NCI-H2081 (cell line): ENCODE measurements at regions not wholly inside any gene's neighbourhood (a gene's known extent, or its start where the extent isn't known, plus 50 kb on each side); places are given as distances from the start of the nearest gene placed in this dataset.
"Not testable (repeated sequence)": the region's sequence is repeated elsewhere in the genome, so short reads cannot be mapped to it uniquely, and the experiment has no call there.

Experiments
- DNase-seq, 2 experiments: peaks; one replicate each; lab custom pipeline; 2025; lab: John Stamatoyannopoulos, UW

GRCh38 chr2:17194083-17194482 lies 324.2 kb downstream of the RAD51AP2 start:
- DNase-seq, result no peak

DNA sequence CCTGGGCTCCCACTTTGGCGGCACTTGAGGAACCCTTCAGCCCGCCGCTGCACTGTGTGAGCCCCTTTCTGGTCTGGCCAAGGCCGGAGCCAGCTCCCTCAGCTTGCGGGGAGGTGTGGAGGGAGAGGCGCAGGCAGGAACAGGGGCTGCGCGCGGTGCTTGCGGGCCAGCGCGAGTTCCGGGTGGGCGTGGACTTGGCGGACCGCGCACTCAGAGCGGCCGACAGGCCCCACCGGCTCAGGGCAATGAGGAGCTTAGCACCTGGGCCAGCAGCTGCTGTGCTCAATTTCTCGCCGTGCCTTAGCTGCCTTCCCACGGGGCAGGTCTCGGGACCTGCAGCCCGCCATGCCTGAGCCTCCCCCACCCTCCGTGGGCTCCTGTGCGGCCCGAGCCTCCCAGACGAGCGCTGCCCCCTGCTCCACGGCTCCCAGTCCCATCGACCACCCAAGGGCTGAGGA lies 324.8 kb downstream of the RAD51AP2 start:
- DNase-seq, result not testable (repeated sequence)

DNA sequence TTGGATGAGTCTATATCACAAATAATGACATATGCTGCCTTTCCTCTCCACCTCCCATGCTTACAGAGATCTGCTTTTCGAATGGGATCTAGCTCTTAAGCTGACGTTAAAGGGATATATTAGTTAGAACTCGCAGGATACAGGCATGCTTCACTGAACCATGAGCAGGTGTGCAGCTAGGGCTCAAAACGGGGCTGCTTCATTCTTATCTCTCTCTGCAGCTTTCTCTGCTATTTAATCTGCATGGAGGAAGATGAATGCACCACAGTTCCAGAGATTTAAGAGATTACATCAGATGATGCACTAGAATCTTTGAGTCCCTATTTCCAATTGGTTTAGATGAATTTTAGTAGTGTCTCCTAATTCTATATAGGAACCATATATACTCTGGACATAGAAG lies 327.0 kb downstream of the RAD51AP2 start:
- DNase-seq, result no peak

- DNase-seq, result no peak
Measured at GRCh38 chr2:17190527-17190926, 327.7 kb downstream of the RAD51AP2 start.

DNA sequence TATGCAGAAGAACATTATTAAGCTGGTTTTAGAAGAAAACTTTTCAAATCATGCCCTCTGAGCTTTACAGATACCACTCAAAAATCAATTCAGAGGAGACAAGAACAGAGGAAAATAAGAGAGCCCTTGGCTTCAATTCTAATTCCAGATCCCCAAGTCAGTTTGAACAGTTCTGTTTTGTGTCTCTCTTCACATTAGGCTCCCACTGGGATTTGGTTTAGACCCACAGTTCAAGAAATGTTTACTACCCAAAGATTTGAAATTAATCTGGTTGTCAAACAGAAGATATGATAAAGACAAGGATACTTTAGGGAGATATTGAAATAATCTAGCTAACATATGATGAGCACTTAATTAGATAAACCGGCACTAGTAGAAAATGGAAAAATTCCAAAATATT lies 329.5 kb downstream of the RAD51AP2 start:
- DNase-seq, result no peak

DNA sequence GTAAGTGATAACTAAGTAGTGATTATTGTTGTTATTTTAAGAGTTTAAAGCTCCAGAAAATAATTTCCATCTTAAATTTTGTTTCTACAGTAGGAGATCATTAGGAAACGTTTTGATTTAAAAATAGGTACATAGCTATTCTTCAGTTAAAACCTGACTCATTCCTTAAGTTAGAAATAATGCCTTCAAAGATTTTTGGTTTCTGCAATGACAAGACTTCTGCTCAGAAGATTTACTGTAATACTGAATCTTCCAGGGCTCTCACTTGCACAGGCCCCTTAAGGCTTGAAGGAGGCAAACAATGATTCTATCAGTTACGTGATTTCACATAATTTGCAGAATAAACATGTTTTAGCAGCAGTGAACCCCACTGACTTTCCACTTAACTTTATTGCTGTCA lies 333.7 kb downstream of the RAD51AP2 start:
- DNase-seq, result no peak

- DNase-seq, result no peak
Measured at GRCh38 chr2:17182399-17182798, 335.8 kb downstream of the RAD51AP2 start.

- DNase-seq, result peak; percentile 68 to 84
Measured at GRCh38 chr2:17181051-17181752, 337.0 kb downstream of the RAD51AP2 start.

DNA sequence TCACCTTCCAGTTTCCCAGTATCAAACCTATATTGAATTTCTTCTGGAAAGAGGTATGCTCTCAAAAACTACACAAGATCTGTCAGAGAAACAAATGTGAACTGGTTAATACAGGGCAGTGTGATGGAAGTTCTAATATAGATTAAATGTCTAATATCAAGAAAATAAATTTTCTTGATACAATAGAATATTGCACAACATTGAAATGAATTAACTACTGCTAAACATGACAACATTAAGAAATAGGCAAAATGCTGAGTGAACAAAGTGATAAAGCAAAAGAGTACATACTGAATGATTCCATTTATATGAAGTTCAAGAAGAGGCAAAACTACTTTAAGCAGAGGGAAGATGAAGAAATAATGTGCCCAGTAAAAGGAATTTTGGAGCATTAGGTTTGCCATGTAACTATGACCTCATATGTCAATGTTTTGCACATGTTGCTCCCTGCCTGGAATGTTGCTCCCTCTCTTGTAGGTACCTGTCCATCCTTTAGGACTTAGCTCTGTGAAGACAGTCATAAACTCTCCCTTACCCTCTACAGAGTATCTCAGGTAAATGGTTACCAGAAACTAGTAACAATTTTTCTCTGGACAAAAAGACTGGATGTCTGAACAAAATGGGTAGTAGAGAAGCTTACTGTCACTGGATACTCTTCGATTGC lies 339.0 kb downstream of the RAD51AP2 start:
- no peak for DNase-seq

DNA sequence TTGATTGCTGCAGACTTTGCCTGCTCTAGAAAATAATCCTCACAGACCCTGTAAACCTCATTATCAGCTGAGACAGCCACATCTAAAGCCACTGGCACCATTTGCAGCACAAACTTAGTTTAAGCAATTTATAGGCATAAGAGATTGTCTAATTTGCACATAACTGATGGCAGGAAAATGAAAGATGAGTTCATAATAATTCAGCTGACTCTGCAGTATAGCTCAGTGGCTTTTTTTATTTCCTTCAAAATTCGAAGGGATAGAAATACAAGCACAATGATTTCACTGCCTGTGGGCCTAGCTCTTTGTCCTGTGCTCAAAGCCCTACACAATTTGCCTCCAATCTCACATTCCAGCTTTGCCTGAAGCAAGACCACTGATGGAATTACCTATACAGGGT lies 341.2 kb downstream of the RAD51AP2 start:
- DNase-seq, result no peak

DNA sequence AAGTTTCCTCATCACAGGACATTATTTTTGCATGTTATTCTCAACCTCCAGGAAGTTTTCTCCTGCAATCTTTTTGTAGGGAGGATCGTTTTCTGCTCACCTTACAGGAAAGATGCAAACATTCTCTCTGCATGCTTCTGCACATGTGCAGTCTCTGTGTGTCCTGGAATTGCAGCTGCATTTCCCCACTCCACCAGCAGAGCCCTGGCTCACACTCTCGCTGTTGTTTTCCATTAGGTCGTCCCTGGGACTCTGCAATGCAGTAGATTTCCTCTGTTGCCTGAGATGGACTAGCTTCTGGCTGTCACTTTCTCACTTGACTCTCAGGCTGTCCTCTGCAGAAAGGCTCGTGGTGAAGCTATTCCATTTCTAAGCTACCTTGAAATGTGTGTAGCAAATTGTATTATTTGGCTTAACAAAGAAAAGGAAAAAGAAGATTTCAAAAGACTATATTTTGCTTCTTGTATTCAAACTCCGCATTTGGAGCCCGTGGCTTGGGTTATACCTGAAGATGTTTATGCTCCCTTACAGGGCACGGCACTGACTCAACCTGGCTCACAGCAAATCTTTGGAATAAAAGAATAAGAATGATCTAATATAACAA lies 346.7 kb downstream of the RAD51AP2 start:
- DNase-seq, result peak; percentile 12 to 62

- peak; percentile 86 to 97 for DNase-seq
Measured at GRCh38 chr2:17166506-17166905, 351.7 kb downstream of the RAD51AP2 start.

DNA sequence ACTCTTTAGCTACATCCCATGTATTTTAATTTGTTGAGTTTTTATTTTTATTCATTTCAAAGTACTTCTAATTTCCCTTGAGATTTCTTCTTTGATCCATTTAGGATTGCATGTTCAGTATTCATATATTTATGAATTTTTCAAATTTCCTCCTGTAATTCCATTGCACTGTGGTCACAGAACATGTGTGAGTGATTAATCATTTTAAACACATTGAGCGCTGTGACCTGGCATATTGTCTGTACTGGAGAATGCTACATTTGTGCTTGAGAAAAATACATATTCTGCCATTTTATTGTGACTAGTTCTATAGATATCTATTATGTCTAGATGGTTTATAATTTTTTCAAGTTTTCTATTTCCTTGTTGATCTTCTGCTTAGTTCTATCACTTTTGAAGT lies 353.7 kb downstream of the RAD51AP2 start:
- DNase-seq, result no peak

DNA sequence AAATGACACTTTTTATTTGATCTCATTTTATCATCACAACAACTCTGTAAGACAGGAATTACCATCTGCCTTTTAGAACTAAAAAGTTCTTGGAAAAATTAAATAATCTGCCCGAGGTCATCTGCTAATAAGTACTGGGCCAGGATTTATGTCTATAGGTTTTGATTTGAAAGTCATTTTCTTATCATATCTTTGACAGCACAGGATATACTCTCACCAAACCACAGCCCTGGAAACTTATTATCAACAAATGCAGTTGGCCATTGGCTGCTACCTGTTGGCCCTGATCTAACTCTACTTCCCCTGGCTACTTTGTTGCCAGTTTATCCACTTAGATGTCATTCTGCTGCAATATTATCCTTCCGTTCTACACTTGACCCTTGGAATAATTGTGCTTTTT lies 354.6 kb downstream of the RAD51AP2 start:
- no peak for DNase-seq

DNA sequence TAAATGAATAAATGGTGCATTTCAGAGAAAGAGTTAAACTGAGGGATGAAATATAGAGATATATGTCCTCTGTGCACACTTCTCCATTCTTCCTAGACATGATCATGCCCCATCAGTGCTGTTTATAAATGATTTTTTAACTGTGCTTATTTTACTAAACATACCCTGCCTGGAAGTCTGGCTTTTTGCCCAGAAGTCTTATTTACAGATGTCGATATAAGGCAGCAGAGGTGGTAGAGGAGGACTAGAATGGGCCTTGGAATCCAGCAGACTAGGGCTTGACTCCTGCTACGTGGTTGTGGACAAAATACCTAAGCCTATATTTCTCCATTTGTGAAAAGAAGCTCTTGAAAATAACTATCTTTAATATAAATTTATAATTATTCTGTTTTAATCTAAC lies 355.5 kb downstream of the RAD51AP2 start:
- peak; percentile 82 to 90 for DNase-seq

DNA sequence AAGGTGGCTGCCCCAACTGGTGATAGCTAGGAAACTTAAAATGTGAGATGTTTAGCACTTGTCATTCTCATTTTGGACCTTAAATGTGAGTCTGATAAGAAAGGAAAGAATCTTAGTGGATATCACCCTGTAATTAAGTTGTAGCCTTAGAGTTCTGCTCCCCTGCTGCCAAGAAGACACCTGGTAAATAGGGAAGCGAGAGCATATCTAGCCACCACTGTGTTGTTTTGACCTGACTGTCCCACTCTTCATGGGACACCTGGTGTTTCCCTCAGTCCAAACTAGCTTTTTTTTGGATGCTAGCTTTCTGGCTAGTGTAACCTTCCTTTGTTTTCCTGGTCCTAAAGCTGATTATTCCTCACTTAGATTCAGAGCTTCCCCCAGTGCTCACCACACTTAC lies 357.6 kb downstream of the RAD51AP2 start:
- DNase-seq, result no peak

DNA sequence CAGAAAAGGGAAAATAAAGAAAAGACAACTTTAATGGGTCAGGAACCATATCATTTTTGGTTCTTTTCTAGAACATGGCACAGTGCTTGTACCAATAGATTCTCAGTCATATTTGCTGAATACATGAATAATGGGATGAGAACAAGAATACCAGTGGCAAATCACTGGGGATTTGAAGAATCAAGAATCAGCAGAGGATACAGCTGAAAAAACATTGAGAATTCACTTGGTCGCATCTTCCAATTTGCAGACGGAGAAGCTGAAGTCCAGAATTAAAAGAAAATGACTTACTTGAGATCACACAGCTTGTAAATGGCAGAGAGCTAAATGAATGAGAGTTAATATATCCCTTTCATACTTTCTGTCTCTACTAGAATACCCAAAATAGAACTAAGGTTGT lies 362.2 kb downstream of the RAD51AP2 start:
- no peak for DNase-seq

GRCh38 chr2:17149945-17150344 lies 368.3 kb downstream of the RAD51AP2 start:
- DNase-seq, result no peak

GRCh38 chr2:17148407-17149145 lies 369.7 kb downstream of the RAD51AP2 start:
- peak; percentile 15 to 38 for DNase-seq

DNA sequence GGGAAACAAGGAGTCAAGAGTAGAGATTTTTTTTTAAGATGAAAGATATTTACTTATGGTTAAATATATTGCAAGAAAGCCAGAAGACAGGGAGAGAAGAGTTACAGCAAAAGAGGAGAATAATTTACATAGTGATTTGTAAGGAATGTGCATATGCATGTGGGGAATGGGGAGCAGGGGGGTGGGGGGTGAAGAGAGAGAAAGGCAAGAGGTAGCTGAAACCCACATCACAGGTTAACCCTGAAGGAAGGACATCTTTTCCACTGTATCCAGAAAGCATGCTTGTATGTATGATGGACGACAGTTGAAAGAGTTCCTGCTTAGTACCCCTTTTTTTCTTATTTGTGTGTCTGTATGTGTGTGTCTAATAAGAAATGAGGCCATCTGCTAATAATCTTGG lies 371.9 kb downstream of the RAD51AP2 start:
- no peak for DNase-seq

DNA sequence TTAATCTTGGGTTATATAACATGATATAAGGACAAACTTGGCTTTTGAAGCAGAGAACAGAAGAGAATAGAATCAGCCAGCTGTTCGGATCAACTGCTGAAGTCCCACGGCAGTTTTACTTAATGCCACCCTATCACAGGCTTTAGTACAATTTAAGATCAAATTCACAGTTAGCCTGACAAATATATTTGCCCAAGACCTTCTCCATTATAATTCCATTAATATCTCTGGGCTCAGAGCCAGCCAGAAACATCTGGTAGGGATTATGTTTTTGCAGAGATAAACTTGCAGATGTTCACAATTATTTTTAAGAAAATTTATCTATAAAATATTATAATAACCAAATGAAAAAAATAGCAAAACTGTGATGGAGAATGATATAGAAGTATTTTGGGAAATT lies 381.4 kb downstream of the RAD51AP2 start:
- no peak for DNase-seq

DNA sequence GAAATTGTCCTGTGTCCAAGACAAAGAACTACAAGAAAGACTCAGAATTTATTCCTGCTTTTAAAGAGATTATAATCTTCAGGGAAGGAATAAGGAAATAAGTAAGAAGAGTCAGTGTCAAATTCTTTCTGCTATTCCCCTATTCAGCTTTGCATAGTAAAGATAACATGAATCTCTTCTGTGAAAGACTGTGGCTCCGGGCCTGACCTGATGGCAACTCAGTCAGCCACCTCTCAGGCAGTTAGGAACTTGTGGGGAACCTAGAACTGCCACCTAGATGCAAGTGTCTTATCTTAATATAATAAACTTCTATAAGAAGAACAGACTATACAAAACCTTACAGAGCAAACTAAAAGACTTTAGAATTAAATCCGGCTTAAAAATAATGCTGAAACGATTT lies 382.0 kb downstream of the RAD51AP2 start:
- DNase-seq, result no peak

DNA sequence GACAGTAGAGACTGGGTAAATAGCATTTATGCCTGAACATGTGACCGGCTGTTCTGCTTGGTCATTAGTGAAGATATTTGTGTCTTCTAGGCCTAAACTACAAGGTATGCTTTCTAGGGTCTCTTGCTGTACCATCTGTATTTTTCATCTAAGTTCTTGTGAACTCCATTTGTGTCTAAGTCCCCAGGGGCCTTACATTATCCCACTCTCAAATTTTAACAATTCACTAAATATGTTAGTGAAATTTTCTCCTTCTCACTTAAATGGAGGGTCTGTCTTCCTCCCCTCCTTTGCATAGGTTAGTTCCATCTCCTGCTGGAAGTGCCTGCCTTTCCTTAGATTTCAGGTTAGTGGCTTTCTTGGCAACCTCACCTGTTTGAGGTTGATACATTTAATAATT lies 382.6 kb downstream of the RAD51AP2 start:
- no peak for DNase-seq
